GM19035 (cell line): ENCODE measurements at regions not wholly inside any gene's neighbourhood (a gene's known extent, or its start where the extent isn't known, plus 50 kb on each side); places are given as distances from the start of the nearest gene placed in this dataset.
A peak's percentile ranks its signal among the peaks of the same experiment; 100 is the strongest.
"Not testable (repeated sequence)": the region's sequence is repeated elsewhere in the genome, so short reads cannot be mapped to it uniquely, and the experiment has no call there.

Source experiments
- ATAC-seq: cut with Tn5 transposase; IDR thresholded peaks from one replicate; pipeline ENCODE4 v1.9.1; 2021; ENCODE audit not compliant: unreplicated experiment

DNA sequence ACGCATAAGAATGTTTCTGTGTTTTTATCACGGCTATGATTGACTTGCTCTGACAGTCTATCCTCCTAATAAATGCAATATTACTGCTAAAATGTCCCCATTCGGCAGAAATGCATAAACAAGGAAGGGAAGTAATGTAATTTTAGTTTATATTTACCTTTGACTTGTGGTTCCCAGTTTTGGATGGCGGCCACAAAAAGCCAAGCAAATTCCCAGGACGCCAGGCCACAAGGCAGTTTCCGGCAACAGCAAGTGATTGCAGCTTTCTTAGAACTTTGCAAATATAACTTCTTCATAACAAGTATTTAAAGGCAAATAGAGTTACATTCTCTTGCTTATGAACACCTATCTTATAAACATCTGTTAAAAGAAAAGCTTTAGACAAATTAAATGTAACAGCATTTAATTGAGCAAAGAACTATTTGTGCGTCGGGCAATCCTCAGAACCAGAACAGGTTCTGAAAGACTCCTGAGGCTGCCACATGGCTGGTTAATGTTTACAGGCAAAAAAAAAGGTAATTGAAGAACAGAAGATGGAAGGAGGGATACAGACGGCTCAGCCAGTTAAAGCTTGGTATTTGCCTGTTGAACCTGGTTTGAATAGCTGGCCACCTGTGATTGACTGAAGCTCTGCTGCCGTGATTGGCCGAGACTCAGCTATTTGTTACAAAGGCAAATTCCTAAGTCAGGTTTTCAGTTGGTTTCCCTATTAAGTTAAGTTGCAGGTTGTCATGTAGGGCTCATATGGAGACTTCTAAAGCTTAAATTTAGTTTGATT, 80.8 kb downstream of the C21orf91 start:
- no peak for ATAC-seq

DNA sequence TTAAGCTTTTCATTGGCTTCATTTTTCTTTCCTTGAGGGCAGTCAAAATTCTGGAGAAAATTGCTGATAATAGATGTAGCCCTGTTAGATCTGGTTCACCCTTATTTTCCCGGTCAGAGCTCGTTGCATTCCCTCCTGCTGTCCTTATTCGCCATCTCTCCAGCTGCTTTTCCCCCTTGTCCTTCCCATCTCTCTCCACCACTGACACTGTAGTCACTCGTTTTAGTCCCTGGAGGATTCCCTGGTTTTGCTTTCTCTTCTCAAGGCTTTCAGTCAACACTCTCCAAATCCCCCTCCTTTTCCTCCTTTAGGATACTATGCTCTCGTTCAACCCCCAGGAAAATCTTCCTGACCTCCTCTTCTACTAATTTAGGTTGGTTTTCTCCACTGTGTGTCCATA, 83.1 kb downstream of the C21orf91 start:
- ATAC-seq, result no peak

DNA sequence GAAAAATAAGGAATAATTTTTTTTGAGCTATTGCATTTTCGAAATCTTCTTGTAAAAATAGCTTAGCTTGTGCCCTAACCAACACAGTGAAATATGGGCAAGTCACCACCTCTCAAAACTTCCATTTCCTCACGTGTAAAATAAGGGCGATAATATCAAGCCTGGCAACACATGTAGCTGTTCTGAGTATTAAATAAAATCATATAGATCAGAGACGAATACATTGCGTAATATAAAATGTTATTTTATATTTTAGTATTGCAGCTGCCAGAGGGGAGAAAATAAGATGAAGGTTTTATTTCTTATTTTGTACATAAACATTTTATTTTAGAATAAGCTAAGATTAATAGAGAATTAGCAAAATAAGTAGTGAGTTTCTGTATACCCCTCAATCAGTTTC, 85.9 kb downstream of the C21orf91 start:
- ATAC-seq, result no peak

DNA sequence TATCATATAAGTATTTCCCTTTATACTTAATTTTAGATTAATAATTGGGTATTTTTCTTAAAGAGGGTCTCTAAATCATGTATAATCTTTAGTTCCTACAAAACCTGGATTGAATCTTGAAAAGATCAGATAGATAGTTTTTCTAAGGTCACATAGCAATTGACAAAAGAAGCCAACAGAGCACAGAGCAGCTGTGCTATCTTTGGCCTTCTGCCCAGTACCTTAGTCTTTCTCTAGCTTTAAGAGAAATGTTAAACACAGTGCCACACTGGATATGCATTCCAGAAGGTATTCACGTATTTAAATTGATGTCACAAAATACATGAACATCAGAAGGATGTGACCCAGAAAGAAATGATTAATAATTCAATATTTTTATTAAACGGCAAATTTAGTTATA, 86.8 kb downstream of the C21orf91 start:
- ATAC-seq, result no peak

DNA sequence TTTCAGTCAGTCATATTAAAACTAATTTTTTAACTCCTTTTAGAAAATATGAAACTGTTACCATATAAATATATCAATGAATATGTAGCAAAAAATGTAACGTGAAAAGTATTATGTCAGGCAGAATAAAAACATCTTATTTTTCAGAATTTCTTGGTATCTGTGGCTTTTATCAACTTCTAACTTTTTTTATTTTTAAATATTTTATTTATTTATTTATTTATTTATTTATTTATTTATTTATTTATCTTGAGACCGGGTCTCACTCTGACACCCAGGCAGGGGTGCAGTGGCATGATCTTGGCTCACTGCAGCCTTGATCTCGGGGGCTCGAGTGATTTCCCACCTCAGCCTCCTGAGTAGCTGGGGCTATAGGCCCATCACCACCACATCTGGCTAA, 87.6 kb downstream of the C21orf91 start:
- ATAC-seq, result no peak

DNA sequence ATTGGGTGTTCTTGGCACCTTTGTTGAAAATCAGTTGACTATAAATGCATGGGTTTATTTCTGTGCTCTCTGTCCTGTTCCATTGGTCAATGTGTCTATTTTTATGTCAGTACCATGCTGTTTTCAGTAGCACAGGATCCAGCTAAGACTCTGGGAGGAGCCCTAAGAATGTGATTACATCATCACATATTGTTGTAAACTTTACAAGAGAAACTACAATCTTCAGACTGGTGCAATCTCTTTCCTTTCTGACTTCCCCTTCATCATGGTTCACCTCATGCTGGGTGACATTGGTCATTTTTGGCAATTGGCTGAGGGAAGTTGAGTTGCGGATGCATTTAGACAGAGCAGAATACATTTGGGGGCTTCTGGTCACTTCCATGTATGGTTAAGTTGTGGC, 88.4 kb downstream of the C21orf91 start:
- ATAC-seq, result no peak

DNA sequence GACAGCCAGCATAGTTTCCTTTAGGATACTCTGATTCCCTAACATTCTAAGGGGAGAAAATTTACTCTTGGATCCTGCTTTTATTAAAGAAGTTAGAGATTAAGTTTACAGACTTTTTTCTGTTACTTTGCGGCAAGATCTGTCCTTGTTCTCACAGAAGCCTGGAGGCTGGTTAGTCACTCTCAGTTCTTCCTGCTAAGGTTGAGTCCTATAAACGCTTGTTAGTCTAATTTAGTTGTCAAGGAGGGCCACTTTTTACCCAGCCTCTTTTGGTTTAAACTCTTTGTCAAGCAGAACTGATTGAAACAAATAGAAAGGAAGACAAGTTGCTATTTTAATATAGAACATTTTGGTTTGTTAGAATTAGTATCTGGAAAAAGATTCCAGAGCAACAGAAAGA, 89.7 kb downstream of the C21orf91 start:
- no peak for ATAC-seq

DNA sequence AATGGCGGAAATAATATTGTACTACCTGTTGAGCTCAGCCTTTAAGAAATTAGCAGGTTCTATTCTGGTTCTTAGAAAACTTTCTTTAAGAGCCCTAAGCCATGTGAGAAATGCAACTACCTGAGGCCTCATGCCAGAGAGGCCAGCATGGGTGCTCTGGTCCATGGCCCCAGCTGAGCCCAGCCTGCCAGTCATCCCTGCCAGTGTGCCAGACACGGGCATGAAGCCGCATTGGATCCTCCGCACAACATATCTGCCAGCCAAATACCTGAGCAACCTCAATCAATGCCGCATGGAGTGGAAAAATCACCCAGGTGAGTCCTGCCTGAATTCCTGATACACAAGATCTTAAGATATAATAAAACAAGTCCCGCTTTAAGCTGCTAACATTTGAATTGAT, 91.8 kb downstream of the C21orf91 start:
- ATAC-seq, result no peak

DNA sequence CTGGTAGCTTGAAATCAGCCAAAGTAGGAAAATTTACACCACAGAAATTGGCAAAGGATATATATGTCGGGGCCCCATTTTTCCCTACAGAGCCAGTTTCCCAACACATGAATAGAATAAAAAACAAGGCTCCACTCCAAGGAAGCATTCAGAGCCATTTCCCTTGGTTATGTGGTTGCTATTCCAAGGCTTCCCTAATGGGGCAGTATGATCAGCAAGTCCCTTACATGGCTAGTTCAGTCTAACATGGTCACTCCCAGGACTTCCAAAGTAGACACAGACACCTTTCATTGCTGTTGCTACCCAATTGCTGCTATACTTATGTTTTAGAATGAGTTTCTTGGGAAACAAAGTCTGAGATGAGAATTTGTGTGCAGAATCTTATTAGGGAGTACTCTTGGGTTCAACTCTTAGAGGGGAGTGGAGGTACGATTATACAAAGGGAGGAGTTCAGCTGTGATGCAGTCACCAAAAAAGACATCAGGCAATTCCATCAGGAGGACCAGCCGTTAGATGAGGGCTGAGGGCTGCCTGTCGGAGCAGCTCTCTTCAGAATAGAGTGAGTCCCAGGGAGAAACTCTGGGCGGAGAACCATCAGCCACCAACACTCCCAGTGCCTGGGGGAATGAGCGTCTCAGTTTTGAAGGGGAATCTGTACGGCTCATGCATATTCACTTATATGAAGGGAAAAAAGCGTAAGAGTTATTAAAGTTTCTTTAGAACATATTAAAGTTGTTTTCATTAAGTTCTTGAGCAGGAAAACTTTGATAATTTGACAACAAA, 92.9 kb downstream of the C21orf91 start:
- no peak for ATAC-seq

DNA sequence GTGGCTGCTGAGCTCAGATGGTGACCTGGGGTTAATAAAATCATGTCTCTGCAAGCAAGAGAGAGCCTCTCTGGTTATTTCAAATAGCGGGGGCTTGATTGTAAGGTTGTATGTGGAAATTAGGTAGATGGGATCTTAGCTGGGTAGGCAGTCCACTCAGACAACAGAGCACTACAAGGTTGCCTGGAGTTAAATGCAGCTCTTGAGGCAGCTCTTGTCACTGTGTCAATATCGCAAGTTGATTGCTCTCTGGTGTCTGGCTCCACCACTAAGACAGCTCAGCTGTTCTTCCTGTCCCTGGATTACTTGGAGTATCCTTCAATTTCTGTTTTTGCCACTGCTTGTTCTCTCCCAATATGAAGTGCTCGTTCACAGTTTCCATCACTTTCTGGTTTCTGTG, 93.8 kb downstream of the C21orf91 start:
- ATAC-seq, result no peak

DNA sequence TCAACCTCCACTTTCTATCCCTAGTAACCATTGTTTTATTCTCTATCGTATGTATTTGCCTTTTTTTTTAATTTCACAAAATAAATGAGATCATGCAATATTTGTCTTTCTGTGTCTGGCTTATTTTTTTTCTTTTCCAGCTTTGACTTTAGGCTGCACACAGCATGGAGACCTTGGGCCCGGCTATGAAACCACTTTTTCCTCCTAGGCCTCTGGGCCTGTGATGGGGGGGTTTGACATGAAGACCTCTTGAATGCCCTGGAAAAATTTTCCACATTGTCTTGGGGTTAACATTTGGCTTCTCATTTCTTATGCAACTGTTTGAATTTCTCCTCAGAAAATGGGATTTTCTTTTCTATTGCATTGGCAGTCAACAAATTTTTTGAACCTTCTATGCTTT, 100.2 kb upstream of the BTG3 start:
- ATAC-seq, result no peak

DNA sequence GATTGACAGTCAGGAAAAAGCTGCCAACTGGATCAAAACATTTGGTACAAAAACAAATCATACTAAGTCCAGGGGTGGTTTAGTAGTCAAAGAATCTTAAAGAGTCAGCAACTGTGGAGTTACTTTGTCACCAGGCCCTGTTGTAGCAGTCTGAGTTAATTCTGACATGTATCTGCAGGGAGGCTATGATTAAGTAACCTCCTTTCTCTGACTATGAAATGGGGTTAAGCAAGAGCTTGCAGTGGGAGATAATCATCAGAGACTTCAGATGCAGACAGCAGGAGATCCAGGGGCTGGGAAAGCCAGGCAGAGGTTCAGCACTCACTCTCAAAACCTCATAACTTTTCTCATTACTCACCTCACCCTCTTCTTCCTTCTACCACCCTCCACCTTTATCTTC, 99.2 kb upstream of the BTG3 start:
- no peak for ATAC-seq

DNA sequence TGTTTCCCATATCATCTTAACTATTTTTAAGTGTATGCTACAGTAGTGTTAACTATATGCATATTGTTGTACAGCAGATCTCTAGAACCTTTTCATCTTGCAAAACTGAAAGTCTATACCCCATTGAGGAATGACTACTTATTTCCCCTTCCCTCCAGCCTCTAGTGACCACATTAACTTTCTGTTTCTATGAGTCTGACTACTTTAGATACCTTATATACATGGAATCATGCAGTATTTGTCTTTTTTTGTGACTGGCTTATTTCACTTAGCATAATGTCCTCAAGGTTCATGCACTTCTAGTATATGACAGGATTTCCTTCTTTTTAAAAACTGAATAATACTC, 96.5 kb upstream of the BTG3 start:
- ATAC-seq, result peak; percentile 99

DNA sequence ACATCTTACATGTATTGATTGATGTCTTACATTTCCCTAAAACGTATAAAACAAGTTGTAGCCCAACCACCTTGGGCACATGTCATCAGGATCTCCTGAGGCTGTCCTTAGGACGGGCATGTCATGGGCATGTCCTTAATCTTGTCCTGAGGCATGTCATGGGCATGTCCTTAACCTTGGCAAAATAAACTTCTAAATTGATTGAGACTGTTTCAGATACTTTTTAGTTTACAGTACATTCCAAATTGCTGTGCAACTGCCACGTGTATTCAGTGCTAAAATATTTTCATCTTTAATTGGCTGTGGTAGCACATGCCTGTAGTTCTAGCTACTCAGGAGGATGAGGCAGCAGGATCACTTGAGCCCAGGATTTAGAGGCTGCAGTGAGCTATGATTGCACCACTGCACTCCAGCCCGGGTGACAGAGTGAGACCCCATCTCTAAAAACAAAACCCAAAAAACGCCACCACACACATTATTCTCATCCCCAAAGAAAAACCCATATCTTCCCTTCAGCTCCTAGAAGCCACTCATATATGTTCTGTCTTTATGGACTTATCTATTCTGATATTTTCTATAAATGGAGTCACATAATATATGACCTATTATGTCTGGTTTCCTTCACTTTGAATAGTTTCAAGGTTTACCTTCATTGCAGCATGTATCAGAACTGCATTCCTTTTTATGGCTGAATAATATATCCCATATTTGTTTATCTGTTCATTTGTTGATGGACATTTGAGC, 96.0 kb upstream of the BTG3 start:
- ATAC-seq, result peak; percentile 40

DNA sequence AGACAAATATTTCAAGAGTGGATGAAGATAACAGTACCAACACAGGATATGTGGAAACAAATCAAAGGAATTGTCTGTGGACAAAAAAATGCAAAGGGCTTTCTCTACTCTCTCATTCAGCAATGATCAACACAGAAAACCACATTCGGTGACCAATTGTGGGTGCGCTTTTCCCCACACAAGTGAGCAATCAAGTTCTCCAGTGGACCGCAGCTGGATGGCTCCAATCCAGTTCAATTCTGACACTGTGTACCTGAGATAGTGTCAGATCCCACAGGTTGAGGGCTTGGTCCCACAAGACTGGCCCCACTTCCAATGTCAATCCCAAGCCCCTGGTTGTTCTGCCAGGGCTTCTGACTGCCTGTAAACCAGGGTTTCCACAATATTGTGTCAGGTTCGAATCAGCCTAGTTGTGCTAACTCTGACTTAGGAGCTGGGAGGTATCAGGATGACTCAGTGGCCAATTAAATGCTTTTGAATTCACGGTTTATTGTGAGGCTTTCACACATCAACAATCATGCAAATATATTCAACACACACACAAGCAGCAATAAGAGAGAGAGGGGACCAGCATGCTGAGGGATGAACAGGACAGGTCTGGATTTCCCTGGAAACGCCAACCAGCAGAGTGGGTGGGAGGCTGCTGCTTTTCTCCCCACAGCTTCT, 87.0 kb upstream of the BTG3 start:
- peak; percentile 73 for ATAC-seq

DNA sequence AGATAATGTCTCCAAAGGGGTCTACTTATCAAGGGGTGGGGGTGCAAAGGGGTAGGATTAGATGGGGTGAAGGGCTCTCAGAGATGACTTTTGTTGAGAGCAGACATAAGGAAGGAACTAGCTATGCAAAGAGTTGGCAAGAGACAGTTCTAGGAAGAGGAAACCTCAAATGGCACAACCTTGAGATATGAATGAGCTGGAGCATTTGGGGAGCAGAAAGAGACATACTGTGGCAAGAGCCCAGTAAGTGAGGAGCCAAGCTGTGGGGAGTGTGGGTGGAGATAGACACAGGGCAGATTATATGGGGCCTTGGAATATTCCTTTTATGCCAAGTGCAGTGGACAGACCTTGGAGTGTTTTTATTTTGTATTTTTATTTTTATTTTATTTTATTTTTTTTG, 84.8 kb upstream of the BTG3 start:
- no peak for ATAC-seq

DNA sequence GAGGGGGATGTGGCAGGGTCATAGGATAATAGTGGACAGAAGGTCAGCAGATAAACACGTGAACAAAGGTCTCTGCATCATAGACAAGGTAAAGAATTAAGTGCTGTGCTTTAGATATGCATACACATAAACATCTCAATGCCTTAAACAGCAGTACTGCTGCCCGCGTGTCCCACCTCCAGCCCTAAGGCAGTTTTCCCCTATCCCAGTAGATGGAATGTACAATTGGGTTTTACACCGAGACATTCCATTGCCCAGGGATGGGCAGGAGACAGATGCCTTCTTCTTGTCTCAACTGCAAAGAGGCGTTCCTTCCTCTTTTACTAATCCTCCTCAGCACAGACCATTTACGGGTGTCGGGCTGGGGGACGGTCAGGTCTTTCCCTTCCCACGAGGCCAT, 81.7 kb upstream of the BTG3 start:
- ATAC-seq, result not testable (repeated sequence)

DNA sequence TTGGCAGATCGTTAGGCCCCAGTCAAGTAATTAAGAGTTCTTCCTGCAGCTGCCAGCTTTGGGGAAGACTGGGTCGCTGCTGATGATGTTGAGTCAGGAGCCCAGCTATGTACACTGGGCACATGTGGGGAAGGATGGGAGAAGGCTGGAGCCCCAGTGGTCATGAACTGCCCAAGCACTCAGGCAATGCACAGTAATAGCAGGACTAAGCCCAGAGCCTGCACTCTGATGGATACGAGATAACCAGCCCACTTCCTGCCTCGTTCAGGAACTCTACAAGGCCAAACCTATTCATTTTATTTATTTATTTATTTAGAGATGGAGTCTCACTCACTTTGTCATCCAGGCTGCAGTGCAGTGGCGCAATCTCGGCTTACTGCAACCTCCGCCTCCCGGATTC, 81.1 kb upstream of the BTG3 start:
- no peak for ATAC-seq

DNA sequence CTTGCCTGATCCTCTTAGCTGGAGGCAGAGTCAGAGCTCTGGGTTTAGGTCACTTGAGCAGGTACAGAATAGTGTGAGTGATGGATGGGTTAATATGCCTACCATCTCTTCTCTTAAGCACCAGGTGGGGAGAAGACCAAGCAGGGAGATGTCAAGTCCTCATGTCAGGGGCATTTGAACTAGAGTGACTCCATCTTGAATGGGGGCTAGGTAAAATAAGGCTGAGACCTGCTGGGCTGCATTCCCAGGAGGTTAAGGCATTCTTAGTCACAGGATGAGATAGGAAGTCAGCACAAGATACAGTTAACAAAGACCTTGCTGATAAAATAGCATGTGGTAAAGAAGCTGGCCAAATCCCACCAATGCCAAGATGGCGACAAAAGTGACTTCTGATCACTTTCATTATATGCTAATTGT, 77.4 kb upstream of the BTG3 start:
- no peak for ATAC-seq

DNA sequence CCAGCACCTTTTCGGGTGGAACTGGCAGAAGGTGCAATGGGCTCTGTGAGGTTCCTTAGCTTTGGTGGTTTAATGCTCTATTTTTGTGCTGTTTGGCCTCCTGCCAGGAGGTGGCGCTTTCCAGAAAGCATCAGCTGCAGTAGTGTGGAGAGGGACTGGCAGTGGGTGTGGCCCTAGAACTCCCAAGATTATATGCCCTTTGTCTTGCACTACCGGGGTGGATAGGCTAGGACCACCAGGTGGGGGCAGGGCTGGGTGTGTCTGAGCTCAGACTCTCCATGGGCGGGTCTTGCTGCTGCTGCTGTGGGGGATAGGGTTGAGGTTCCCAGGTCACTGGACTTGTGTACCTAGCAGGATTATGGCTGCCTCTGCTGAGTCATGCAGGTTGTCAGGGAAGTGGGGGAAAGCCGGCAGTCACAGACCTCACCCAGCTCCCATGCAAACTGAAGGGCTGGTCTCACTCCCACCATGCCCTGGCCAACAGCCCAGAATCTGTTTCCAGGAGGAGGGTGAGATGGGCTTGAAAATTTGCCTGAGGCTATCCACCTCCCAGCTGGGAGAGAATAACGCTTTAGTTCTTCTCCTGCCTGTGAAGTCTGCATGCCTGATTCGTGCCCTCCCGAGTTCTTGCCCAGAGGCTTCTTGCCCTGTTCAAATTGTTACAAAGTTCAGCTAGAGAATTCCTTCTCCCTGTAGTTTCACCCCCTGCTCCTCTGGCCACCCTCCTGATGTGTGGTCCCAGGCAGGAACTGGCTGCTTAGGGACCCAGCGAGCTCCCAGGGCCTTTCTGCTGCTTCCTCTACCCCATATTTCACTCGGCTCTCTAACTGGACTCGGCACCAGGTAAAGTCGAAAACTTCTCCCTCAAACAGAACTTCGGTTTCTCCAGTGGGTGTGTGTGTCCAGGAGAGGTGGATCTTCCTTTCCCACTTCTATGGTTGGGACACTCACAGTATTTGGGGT, 76.5 kb upstream of the BTG3 start:
- ATAC-seq, result no peak
